ENCODE measurements at regions not wholly inside any gene's neighbourhood (a gene's known extent, or its start where the extent isn't known, plus 50 kb on each side); places are given as distances from the start of the nearest gene placed in this dataset.

- TF ChIP-seq GATA3 (IDR thresholded peaks at IDR 0.05; ENCODE audit: low read depth, low read length) (no peak), GATA2 (IDR thresholded peaks at IDR 0.05; ENCODE audit: low read depth, low read length) (no peak)
Measured at GRCh38 chr1:195785830-195786229, 822.4 kb downstream of the KCNT2 start.
